ENCODE measurements at regions not wholly inside any gene's neighbourhood (a gene's known extent, or its start where the extent isn't known, plus 50 kb on each side); places are given as distances from the start of the nearest gene placed in this dataset.

DNA sequence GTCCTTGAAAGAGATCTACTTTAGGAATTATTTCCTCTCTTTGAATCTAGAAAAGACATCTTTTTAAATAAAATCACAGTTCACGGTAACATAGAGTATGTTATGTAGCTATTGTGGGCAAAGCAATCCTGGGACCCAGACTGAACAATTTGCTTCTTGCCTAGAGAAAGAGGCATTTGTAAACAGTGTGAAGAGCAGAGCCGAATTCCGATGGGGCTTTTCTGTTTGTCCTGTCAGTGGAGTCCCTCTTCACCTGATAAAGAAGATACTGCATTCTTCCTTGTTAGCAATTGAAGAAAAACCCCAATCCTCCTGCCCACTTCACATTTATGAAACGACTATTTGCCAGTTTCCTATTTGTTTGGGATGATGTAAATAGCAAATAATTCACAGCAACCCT, 462.9 kb downstream of the WDR72 start:
- TF ChIP-seq POLR2A (IDR thresholded peaks at IDR 0.05) = no peak
- TF ChIP-seq, protein P1, sequence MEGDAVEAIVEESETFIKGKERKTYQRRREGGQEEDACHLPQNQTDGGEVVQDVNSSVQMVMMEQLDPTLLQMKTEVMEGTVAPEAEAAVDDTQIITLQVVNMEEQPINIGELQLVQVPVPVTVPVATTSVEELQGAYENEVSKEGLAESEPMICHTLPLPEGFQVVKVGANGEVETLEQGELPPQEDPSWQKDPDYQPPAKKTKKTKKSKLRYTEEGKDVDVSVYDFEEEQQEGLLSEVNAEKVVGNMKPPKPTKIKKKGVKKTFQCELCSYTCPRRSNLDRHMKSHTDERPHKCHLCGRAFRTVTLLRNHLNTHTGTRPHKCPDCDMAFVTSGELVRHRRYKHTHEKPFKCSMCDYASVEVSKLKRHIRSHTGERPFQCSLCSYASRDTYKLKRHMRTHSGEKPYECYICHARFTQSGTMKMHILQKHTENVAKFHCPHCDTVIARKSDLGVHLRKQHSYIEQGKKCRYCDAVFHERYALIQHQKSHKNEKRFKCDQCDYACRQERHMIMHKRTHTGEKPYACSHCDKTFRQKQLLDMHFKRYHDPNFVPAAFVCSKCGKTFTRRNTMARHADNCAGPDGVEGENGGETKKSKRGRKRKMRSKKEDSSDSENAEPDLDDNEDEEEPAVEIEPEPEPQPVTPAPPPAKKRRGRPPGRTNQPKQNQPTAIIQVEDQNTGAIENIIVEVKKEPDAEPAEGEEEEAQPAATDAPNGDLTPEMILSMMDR (IDR thresholded peaks at IDR 0.05) = no peak

Data from uterus (tissue), 2 donors.